ENCODE measurements at regions not wholly inside any gene's neighbourhood (a gene's known extent, or its start where the extent isn't known, plus 50 kb on each side); places are given as distances from the start of the nearest gene placed in this dataset.
"Not testable (repeated sequence)": the region's sequence is repeated elsewhere in the genome, so short reads cannot be mapped to it uniquely, and the experiment has no call there.

DNA sequence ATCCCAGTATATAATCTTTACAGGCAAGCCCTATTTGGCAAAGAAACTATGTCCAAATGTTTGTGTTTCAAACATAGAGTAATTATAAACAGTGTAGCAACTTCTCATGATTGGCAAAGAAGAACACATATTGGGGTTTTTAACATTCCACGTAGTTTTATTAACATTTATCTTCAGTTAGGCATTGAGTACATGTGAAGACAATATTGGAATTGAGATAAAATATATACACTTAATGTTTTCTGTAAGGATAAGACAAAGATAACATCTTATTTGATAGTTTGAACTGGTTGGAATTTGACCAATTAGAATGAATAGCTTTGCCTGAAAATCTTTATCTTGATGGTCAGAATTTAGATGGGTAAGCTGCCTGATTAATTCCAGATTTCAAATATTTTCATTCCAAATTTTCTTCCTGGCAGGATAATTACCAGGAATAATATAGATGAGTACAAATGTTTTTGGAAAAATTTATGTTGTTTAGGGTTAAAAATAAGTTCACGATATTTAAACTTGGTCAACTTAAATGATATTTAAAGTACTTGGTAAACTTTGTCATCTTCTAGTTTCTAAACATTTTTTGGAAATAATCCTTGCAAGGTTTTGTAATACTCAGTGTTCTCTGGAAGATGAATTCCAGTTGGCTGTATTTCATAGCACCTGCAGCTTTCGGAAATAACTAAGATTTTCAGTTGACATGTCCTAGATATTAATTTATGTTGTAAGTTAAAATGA is 536.5 kb upstream of the SPRY2 start:
- no peak for DNase-seq (ENCODE audit: low read depth)

DNA sequence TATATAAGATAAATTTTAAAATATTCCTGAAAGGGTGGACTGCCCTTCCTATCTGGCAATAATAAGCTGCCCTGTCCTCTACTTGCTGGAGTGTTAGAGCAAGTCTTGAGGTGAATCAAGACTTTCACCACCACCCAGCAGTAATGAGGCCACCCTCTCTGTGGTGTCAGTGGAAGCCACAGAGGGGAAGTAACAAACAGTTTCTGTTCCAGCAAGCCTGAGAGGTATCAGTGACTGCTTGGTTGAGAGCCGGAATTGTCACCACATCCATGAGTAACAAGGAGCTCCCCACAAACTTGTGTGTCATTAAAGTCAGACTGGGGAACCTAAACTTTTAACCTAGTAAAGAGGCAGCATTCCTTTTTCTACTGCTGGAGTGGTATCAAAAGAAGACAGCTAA is 532.7 kb upstream of the SPRY2 start:
- peak; percentile 4 for DNase-seq (ENCODE audit: low read depth)

DNA sequence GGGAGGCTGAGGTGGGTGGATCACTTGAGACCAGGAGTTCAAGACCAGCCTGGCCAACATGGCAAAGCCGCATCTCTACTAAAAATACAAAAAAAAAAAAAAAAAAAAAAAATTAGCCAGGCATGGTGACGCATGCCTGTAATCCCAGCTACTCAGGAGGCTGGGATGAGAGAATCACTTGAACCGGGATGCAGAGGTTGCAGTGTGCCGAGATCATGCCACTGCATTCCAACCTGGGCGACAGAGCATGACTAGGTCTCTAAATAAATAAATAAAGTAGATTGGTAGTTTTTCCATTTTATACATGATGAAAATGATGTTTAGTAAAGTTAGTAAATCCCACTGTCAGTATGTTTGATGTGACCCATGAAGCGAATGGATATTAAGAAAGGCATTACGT is 531.0 kb upstream of the SPRY2 start:
- not testable (repeated sequence) for DNase-seq (ENCODE audit: low read depth)

DNA sequence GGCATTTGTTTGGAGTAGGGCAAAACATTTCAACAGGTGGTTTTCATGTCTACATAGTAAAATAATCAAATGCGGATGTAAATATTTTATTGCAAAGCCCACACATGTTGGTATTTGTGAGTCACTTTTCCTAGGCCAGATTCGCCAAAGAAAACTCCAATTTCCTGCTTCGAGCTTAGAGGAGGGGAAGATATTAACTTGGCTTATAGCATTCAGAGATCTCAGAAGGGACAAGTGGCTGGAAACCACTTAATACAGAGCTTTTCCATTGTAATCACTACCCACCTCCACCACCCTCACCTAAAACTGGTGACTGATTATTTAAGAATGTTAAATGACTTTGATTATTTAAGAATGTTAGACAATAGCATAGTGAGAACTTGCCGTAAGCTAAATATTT is 530.6 kb upstream of the SPRY2 start:
- no peak for DNase-seq (ENCODE audit: low read depth)

DNA sequence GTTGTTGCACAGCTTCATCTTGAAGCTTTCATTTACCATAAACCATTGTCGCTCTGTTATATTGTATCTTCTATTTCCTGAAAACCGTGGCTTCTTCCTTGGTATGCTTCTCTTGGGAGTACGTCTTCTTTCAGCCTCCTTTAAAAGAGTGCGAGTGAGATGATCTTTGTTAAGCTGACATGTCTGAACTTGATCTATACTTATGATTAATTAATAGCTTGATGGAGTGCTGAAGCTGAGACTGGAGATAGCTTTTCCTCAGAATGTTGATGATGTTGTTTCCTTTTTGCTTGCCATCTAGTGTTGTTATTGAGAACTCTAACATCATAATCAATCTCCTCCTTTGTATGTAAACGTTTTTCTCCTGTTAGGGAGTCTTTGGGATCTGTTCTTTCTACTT is 529.3 kb upstream of the SPRY2 start:
- no peak for DNase-seq (ENCODE audit: low read depth)

DNA sequence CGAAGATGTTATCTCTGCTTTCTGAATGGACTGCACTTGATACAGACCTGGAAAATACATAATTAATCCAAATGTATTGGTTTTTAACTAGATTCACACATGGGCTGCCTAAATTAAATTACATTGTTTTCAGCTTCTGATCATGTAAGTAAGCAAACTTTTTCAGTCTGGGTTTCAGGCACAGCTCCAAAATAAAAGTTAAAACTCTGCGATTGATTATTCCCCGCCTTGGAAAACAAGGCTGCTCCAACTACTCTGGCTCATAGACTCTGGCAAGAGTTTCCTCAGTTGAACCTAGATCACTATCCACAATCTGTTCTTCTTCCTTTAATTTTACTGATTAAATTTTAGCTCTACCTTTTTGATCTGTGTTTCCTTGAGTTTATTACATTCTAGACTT is 526.0 kb upstream of the SPRY2 start:
- DNase-seq (ENCODE audit: low read depth): no peak

DNA sequence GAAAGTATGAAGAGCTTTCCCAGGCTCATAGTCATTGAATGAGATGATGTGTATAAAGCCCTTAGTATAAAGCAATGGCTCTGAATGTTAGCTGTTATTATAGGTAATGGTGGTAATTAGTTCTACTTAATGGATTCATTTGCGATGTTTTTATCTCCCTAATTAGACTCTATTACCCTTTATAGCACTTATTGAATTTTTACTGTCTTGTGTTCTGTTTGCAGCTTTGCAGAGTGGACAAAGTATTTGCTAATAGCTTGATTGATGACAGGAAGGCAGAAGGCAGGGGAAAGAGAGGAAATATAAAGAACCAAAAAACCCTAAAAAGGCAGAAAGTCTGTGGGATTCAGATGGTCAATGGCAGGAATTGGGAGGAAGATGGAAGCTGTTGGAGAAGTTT is 524.4 kb upstream of the SPRY2 start:
- DNase-seq (ENCODE audit: low read depth): no peak

DNA sequence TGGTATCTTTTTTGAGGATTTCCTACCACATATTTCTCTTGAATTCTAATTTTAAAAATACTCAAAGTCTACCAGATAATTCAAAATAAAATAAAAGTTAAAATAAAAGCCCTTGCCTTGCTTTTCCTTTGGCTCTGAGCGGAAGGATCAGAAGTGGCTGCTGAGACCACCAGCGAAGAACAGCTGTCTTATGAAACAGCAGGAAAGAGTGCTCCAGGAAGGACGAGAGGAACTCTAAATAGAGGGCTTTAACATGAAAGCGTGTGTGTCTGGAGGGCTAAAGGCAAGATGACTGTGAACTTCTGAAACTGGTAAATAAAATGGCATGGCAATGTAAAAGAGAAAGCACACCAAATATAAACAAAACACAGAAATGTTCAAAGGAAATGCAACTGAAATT is 521.5 kb upstream of the SPRY2 start:
- no peak for DNase-seq (ENCODE audit: low read depth)

DNA sequence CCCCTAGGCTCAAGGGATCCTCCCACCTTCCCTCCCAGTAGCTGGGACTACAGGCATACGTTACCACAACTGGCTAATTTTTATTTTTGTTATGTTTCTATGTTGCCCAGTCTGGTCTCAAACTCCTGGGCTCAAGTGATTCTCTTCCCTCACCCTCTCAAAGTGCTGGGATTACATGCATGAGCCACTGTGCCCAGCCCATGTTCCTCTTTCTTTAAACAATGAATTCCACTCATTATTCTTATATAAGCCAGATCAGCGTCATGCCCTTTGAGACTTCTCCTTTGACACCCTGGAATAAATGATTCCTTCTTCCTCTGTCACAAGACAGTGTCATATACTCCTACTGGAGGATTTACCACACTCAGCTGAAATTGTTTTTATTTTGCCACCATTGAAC is 519.9 kb upstream of the SPRY2 start:
- no peak for DNase-seq (ENCODE audit: low read depth)

DNA sequence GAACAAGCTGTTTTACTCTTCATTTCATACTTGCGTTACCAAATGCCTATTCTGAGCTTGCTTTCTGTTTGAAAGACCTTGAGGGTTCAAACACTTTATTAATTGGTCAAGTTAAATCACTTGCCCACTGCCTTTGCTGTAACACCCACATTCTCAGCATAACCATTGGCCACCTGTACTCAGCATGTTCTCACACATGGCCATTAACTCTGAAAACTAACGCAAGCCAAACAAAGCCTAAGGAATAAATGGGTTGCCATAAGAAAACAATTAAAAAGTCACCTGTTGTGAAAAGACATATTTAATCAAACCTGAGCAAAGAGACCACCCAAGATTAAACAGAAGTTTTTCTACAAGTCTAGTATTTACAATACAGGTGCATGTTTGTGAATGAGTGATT is 517.2 kb upstream of the SPRY2 start:
- DNase-seq (ENCODE audit: low read depth): no peak

DNA sequence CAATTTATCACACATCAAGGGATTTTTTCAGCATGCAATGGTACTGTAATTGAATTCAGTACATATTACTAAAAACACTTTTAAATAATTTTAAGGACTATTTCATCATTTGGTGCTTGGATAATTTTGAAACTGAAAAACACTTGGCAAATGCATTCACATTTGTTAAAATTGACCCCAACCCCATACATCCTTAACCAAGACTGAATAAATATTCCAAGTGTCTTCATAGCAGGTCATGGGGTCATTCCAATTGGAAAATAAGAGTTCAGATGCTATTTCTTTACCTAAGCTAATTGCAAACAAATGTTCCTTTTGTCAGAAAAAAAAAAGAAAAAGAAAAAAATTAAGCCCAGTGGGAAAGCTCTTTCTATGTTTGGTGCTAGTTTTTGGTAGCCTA is 516.4 kb upstream of the SPRY2 start:
- no peak for DNase-seq (ENCODE audit: low read depth)

DNA sequence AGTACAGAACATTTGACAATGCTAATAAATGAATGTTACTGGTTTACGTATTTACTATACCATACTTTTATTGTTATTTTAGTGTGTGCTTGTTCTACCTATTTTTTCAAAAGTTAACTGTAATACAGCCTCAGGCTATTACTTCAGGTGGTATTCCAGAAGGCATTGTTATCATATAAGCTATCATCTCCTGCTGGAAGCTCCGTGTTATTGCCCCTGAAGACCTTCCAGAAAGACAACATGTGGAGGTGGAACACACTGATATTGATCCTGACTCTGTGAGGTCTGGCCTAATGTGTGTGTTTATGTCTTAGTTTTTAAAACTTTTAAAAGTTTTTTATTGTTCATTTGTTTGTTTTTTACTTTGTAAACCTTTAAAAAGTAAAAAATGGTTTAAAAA is 509.8 kb upstream of the SPRY2 start:
- no peak for DNase-seq (ENCODE audit: low read depth)

DNA sequence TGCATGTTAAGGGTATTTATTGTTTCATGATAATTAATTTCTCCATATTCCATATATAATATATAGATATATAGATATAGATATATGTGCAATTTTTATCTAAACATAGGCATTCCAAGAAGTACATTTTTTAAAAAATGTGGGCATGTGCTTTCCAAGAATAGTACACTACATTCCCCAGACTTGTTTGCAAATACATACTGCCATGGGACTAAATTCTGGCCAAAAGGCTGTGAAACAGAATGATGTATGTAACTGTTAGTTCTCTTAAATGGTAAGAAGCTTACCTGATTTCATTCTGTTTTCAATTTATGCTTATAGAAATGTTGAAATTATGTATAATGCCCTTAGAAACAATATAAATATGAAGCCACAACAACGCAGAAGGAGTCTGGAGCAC is 503.2 kb upstream of the SPRY2 start:
- no peak for DNase-seq (ENCODE audit: low read depth)

DNA sequence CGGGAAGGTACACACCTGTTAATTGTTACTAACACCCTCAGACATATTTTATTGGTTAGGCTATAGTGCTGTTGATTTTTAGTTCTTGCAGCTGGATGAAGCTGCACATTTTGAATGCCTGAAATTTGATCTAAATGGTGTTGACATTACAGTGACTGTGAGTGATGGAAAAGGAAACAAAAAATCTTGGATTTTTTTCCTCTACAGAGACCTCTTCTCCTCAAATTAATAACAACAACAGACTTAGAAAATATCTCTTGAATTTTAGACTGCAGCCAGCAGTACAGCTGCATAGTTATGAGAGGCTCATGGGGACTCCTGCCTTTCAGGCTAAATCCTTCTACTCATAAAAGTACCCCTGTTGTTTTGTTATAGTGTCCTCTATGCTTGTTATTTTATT is 500.5 kb upstream of the SPRY2 start:
- DNase-seq (ENCODE audit: low read depth): no peak

DNA sequence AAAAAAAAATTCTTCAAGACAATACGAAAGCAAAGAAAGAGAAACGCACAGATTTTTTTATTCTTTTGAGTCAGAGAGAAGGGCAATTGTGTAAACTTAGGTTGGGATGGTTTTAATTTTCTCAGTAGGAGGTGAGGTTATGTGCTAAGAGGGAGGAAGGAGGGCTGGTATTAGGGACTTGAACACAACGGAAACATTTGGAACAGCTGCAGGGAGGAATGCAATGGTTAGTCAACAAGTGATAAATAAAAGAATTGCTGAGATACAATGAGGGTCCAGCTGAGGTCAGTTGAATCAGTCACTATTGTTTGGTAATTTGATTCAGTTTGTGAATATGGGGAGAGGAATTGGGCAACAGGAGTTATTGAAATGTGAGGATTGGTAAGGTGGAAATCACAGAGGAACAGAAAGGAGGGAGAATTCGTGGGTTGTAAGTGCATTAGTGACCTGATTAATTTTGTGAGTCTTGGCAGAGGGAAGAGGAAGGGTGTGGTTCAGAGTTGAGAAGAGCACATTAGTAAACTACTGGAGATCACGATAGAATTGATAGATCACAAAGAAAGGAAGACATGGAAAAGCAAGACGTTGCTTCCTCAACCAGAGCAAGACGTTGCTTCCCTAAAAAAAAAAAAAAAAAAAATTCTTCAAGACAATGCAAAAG is 499.5 kb upstream of the SPRY2 start:
- DNase-seq (ENCODE audit: low read depth): no peak

DNA sequence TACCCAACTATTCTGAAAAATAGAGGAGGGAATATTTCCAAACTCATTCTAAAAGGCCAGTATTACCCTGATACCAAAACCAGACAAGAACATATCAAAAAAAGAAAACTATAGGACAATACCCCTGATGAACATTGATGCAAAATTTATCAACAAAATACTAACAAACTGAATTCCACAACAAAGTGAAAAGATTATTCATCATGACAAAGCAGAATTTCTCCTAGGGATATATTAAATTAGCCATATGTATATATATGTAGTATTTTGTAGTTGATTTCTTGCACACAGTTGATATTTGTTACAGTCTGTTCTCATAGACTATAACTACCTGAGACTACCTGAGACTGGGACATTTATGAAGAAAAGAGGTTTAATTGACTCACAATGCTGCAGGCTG is 495.0 kb upstream of the SPRY2 start:
- no peak for DNase-seq (ENCODE audit: low read depth)

DNA sequence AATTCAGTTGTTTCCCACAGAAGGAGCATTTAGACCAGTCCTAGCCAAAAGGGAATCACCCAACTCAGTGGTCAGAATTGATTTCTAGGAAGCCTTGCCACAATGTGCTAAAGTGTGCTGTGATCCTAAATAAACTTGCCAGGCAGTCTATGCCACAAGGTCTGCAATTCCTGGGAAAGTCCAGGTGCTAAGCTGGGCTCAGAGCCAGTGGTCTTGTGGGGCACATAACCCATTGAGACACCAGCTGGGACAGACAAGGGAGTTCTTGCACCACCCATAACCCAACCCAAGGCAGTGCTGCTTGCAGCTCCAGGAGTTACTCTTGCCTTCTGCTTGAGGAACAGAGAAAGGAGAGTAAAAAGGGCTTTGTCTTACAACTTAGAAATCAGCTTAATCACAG is 489.5 kb upstream of the SPRY2 start:
- DNase-seq (ENCODE audit: low read depth): no peak

DNA sequence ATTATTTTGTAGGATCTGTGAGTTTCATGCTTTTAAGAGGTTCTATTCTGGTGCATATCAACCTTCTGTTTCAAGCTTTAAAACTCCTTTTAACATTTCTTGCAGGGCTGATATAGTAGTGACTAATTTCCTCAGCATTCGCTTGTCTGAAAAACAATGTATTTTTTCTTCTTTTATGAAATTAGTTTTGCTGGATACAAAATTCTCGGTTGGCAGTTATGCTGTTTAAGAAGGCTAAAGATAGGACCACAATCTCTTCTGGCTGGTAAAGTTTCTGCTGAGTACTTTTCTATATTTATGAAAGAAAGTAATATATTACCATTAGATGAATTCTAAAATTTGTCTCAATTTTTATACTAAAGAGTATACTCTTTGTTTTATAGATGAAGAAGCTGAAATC is 487.8 kb upstream of the SPRY2 start:
- DNase-seq (ENCODE audit: low read depth): no peak

DNA sequence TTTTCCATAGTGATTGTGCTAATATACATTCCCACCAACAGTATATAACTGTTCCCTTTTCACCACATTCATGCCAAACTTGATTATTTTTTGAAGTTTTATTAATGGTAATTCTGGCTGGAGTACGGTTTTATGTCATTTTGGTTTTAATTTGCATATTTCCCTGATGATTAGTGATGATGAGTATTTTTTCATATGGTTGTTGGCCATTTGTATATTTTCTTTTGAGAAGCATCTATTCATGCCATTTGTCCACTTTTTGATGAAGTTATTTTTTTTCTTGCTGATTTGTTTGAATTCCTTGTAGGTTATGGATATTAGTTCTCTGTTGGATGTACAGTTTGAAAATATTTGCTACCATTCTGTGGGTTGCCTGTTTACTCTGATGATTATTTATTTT is 484.4 kb upstream of the SPRY2 start:
- DNase-seq (ENCODE audit: low read depth): no peak

DNA sequence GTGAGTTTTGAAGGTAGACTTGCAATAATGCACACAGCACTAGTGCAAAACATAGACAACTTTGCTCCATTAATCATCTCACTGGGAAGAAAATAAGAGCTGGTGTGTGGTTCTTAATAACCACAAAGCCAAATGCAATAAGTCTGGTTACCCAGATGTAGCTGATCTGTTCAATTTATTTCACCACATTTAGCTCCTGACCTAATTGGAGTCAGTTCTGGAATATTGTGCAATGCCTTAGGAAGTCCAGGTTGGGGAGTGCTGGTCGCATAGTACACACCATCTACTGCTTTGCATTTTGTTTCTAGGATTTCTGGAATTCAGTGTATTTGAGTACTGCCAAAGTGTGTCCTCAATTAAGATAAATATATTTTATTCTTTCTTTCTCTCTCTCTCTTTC is 483.3 kb upstream of the SPRY2 start:
- no peak for DNase-seq (ENCODE audit: low read depth)

DNA sequence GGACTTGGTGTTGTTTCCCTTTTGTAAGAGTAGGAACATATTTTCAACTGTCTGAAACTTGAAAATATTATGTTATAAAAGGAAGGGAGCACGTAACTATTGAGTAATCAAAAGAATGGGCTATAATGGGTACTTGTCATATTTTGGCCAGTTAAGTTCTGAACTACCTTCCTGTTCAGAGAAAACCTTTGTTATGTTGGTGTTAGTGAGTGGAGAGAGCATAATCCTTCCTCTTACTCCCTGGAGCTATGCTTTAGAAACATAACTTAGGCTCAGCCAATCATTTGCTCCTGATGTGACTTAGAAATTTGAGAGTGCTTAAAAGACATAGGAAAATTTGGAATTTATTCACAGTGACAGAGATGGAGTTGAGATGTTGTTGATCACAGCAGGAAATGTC is 482.5 kb upstream of the SPRY2 start:
- DNase-seq (ENCODE audit: low read depth): no peak

DNA sequence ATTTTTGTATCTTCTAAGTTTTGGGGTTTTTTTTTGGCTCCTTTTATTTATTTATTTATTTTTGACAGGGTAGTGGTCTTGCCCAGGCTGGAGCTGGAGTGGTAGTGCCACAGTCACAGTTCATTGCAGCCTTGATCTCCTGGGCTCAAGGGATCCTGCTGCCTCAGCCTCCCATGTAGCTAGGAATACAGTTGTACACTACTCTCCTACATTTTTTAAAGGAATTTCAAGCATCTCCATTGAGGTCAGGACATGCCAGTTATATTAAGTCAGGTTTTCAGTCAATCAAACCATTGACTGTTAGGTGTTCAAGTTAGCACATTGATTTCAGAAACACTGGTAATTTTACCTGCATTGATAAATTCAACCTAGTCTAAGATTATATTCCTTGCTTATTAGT is 480.5 kb upstream of the SPRY2 start:
- no peak for DNase-seq (ENCODE audit: low read depth)

DNA sequence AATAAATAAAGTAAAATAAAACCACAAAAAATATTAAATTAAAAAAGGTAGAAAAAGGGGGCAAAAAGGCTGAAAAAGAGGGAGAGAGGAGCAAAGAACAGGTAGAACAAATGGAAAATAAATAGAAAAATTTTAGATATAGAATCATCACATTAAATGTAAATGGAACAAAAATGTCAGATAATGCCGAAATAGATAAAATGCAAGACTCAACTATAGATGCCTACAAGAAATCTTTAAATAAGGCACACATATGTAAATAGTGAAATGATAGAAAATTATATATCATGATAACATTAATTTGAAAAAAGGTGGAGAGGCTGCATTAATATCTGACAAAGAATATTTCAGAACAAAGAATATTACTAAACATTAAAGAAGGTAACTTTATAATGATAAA is 477.1 kb upstream of the SPRY2 start:
- no peak for DNase-seq (ENCODE audit: low read depth)

DNA sequence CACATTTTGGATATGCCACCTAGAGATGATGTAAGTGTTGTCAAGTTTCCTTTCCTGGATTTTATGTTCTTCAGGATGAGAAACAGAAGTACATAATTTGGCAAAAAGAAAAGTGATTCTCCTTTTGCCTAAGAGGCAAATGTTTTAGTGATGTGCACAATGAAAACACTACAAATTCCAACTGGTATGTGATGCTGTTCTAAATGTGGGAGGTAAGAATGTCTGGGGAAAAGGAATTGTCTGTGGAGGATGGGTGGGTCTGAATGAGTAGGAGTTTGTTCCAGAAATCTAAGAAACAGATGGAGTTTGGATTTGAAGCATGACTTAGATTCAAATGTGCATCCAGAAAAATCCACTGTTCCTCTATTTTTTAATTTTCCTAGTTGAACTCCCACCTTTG is 473.6 kb upstream of the SPRY2 start:
- DNase-seq (ENCODE audit: low read depth): no peak
